ENCODE measurements at regions not wholly inside any gene's neighbourhood (a gene's known extent, or its start where the extent isn't known, plus 50 kb on each side); places are given as distances from the start of the nearest gene placed in this dataset.

GRCh38 chr11:69374110-69374945, 80.4 kb downstream of the MYEOV start:
- DNase-seq, result peak in 3 of 35 experiments; percentile 0 to 23 (median 7)
- peaks cover 0 to 14% of the 10 kb centered on the region in 2 experiments for H3K27me3 ChIP-seq (replicated peaks in 1 of 2; ENCODE audit: control insufficient read depth in 2 of 2, extremely low read depth in 1 of 2, insufficient read depth in 2 of 2, low read length in 1 of 2)
- no peaks in the 10 kb centered on the region for H3K36me3 ChIP-seq (ENCODE audit: control insufficient read depth in 2 of 2, extremely low read depth in 1 of 2, insufficient read depth in 1 of 2, low read length in 1 of 2)
- peaks cover 0 to 6% (median 0%) of the 10 kb centered on the region in 3 donors for H3K4me1 Mint-ChIP-seq
- no peak for ATAC-seq (replicated peaks in 1 of 4)
- H3K9me3 ChIP-seq, result no peaks in the 10 kb centered on the region
- no peaks in the 10 kb centered on the region for H3K4me1 ChIP-seq (ENCODE audit: control insufficient read depth in 1 of 2, extremely low read depth in 1 of 2, insufficient read depth in 2 of 2, low read length in 2 of 2)
- 72% methylated on average over 15 of the region's 22 CpGs for WGBS (ENCODE audit: insufficient coverage)
- no peak overlapping the region for H3K27ac ChIP-seq (ENCODE audit: low read length)
- peaks cover 1 to 8% of the 10 kb centered on the region in 2 donors for H3K27me3 Mint-ChIP-seq
- no peak overlapping the region for H3K4me3 Mint-ChIP-seq
- no peak overlapping the region for H3K4me3 ChIP-seq (ENCODE audit: control insufficient read depth in 1 of 2, extremely low read depth in 1 of 2, low read length in 1 of 2)
- ChIA-PET CTCF (no interaction called here), POLR2A (no interaction called here)
- no peak overlapping the region for H3K27ac Mint-ChIP-seq
- H3K36me3 Mint-ChIP-seq, result peaks cover 4% of the 10 kb centered on the region
- H3K9me3 Mint-ChIP-seq, result no peaks in the 10 kb centered on the region

DNA sequence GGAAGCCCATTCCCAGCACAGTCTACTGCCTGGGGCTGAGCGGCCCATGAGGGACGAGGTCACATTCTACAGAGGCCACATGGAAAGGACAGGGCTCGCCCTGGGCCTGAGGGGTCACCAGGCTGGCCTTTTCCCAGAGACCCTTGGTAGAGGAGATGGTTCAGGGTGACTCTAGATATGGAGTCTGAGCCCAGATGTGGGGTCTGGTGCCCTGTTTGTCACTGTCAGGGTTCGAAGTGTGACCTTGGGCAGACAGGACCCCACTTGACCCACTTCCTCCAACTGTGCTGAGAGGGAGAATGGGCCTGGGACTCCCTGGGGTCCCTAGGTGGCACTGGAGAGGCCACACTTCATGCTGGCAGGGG, 81.0 kb downstream of the MYEOV start:
- 87% methylated on average over 2 of the region's 4 CpGs for WGBS (ENCODE audit: insufficient coverage)
- Histone ChIP-seq H3K36me3 (ENCODE audit: control insufficient read depth in 2 of 2, extremely low read depth in 1 of 2, insufficient read depth in 1 of 2, low read length in 1 of 2) (no peaks in the 10 kb centered on the region), H3K4me3 (ENCODE audit: control insufficient read depth in 1 of 2, extremely low read depth in 1 of 2, low read length in 1 of 2) (no peak overlapping the region), H3K9me3 (no peaks in the 10 kb centered on the region), H3K27me3 (replicated peaks in 1 of 2; ENCODE audit: control insufficient read depth in 2 of 2, extremely low read depth in 1 of 2, insufficient read depth in 2 of 2, low read length in 1 of 2) (peaks cover 0 to 14% of the 10 kb centered on the region in 2 experiments), H3K4me1 (ENCODE audit: control insufficient read depth in 1 of 2, extremely low read depth in 1 of 2, insufficient read depth in 2 of 2, low read length in 2 of 2) (no peaks in the 10 kb centered on the region), H3K27ac (ENCODE audit: low read length) (no peak overlapping the region)
- H3K36me3 Mint-ChIP-seq, result peaks cover under 1% of the 10 kb centered on the region
- ChIA-PET CTCF (no interaction called here), POLR2A (no interaction called here)
- no peak overlapping the region for H3K27ac Mint-ChIP-seq
- peak in 1 of 35 experiments; percentile 0 for DNase-seq
- no peak overlapping the region for H3K4me3 Mint-ChIP-seq
- no peak for ATAC-seq (replicated peaks in 1 of 4)
- H3K9me3 Mint-ChIP-seq, result no peaks in the 10 kb centered on the region
- H3K27me3 Mint-ChIP-seq, result peaks cover 0 to 8% of the 10 kb centered on the region in 2 donors
- peaks cover 0 to 6% (median 0%) of the 10 kb centered on the region in 3 donors for H3K4me1 Mint-ChIP-seq

DNA sequence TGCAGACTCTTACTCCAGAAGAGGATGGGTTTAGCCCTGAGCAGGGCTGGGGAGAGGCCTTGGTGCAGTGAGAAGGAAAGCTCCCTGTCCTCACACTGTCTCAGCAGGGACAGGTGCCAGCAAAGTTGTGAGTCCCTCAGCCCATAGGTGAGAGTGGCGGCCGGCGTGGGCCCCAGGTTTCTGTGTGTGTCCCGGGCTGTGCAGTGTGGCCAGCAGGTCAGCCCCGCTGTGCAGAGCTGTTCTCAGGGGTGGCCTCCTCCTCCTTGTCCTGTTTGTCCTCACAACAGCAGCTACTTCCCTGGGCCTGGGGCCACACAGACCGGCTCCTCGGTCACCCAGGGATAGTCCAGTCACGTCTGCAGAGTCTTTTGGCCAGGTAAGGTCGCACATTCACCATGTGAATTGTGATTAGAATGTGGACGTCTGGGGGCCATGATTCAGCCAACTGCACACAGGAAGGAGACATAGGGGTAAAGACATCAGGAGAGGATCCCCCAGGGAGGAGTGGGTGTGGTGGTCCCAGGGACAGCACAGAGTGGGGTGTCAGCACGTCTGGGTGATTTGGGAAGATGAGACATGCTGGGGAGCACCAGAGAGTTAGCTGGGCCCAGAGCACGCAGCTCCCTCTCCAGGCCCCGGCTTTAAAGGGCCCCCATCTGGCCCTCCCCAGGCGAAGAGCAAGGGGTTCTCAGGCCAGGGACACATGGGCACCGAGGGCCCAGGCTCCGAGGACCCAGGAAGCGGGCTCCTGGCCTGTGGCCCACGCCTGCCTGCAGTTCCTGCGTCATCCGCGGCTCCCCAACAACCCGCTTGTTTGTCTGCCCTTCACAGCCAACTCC, 81.6 kb downstream of the MYEOV start:
- Histone ChIP-seq H3K4me1 (ENCODE audit: control insufficient read depth in 1 of 2, extremely low read depth in 1 of 2, insufficient read depth in 2 of 2, low read length in 2 of 2) (no peaks in the 10 kb centered on the region), H3K36me3 (ENCODE audit: control insufficient read depth in 2 of 2, extremely low read depth in 1 of 2, insufficient read depth in 1 of 2, low read length in 1 of 2) (no peaks in the 10 kb centered on the region), H3K27me3 (replicated peaks in 1 of 2; ENCODE audit: control insufficient read depth in 2 of 2, extremely low read depth in 1 of 2, insufficient read depth in 2 of 2, low read length in 1 of 2) (peaks cover 0 to 14% of the 10 kb centered on the region in 2 experiments), H3K4me3 (ENCODE audit: control insufficient read depth in 1 of 2, extremely low read depth in 1 of 2, low read length in 1 of 2) (no peak overlapping the region), H3K9me3 (no peaks in the 10 kb centered on the region), H3K27ac (ENCODE audit: low read length) (no peak overlapping the region)
- Mint-ChIP-seq H3K27ac (no peak overlapping the region), H3K27me3 (peaks cover 0 to 8% of the 10 kb centered on the region in 2 donors), H3K4me3 (no peak overlapping the region), H3K36me3 (no peaks in the 10 kb centered on the region), H3K9me3 (no peaks in the 10 kb centered on the region), H3K4me1 (peaks cover 0 to 6% (median 0%) of the 10 kb centered on the region in 3 donors)
- POLR2A ChIA-PET, result no interaction called here
- WGBS (ENCODE audit: insufficient coverage), result 88% methylated on average over 22 of the region's 22 CpGs
- CTCF ChIA-PET, result no interaction called here
- ATAC-seq (replicated peaks in 1 of 4), result no peak
- peak in 2 of 35 experiments; percentile 1 to 14 for DNase-seq

- WGBS (ENCODE audit: insufficient coverage), result 90% methylated on average over 10 of the region's 20 CpGs
- Histone ChIP-seq H3K27me3 (replicated peaks in 1 of 2; ENCODE audit: control insufficient read depth in 2 of 2, extremely low read depth in 1 of 2, insufficient read depth in 2 of 2, low read length in 1 of 2) (peaks cover 0 to 14% of the 10 kb centered on the region in 2 experiments), H3K4me1 (ENCODE audit: control insufficient read depth in 1 of 2, extremely low read depth in 1 of 2, insufficient read depth in 2 of 2, low read length in 2 of 2) (no peaks in the 10 kb centered on the region), H3K4me3 (ENCODE audit: control insufficient read depth in 1 of 2, extremely low read depth in 1 of 2, low read length in 1 of 2) (no peak overlapping the region), H3K9me3 (no peaks in the 10 kb centered on the region), H3K27ac (ENCODE audit: low read length) (no peak overlapping the region), H3K36me3 (ENCODE audit: control insufficient read depth in 2 of 2, extremely low read depth in 1 of 2, insufficient read depth in 1 of 2, low read length in 1 of 2) (no peaks in the 10 kb centered on the region)
- Mint-ChIP-seq H3K36me3 (no peaks in the 10 kb centered on the region), H3K27me3 (peaks cover 0 to 8% of the 10 kb centered on the region in 2 donors), H3K4me1 (peaks cover 0 to 8% (median 0%) of the 10 kb centered on the region in 3 donors), H3K27ac (no peak overlapping the region), H3K4me3 (no peak overlapping the region), H3K9me3 (no peaks in the 10 kb centered on the region)
- ATAC-seq (replicated peaks in 1 of 4), result no peak
- peak in 1 of 35 experiments; percentile 15 for DNase-seq
- ChIA-PET POLR2A (no interaction called here), CTCF (no interaction called here)
Measured at GRCh38 chr11:69376155-69377028, 82.4 kb downstream of the MYEOV start.

DNA sequence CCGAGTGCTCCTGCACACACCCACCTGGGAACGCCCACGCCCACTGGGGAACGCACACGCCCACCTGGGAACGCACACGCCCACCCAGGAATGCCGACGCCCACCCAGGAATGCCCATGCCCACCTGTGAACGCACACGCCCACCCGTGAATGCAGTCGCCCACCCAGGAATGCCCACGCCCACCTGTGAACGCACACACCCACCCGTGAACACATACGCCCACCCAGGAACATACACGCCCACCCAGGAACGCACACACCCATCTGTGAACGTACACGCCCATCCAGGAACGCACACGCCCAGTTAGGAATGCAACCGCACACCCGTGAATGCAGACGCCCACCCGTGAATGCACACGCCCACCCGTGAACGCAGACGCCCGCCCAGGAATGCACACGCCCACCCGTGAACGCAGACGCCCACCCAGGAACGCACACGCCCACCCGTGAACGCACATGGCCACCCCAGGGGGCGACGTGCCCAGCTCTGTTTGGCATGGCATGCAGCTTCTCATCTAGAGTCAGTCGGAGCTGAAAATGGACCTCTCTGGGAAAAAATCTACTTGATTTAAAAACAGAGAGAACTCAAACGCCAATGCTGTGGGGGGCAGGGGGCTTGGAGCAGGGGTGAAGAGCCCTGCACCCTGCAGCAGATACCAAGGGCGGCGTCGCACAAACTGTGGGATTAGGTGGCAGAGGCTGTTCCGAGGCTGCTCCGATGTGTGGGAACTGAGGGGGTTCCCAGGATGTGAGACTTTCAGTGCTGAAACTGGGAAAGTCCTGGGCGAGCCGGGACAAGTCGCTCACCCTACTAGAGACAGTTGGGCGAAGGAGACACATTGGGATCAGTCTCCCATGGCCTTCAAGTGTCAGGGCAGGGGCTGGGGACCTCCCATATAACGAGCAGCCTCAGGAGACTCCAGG, 83.3 kb downstream of the MYEOV start:
- H3K27ac Mint-ChIP-seq, result no peak overlapping the region
- DNase-seq (peak in 1 of 35 experiments; percentile 11), ATAC-seq (replicated peaks in 1 of 4) (no peak)
- no peaks in the 10 kb centered on the region for H3K36me3 Mint-ChIP-seq
- Histone ChIP-seq H3K4me1 (ENCODE audit: control insufficient read depth in 1 of 2, extremely low read depth in 1 of 2, insufficient read depth in 2 of 2, low read length in 2 of 2) (no peaks in the 10 kb centered on the region), H3K36me3 (ENCODE audit: control insufficient read depth in 2 of 2, extremely low read depth in 1 of 2, insufficient read depth in 1 of 2, low read length in 1 of 2) (no peaks in the 10 kb centered on the region), H3K4me3 (ENCODE audit: control insufficient read depth in 1 of 2, extremely low read depth in 1 of 2, low read length in 1 of 2) (no peak overlapping the region), H3K9me3 (no peaks in the 10 kb centered on the region), H3K27me3 (replicated peaks in 1 of 2; ENCODE audit: control insufficient read depth in 2 of 2, extremely low read depth in 1 of 2, insufficient read depth in 2 of 2, low read length in 1 of 2) (peaks cover 0 to 14% of the 10 kb centered on the region in 2 experiments), H3K27ac (ENCODE audit: low read length) (no peak overlapping the region)
- H3K4me3 Mint-ChIP-seq, result no peak overlapping the region
- POLR2A ChIA-PET, result no interaction called here
- H3K4me1 Mint-ChIP-seq, result peaks cover 0 to 7% (median 0%) of the 10 kb centered on the region in 3 donors
- no peaks in the 10 kb centered on the region for H3K9me3 Mint-ChIP-seq
- H3K27me3 Mint-ChIP-seq, result peaks cover 0 to 4% of the 10 kb centered on the region in 2 donors
- CTCF ChIA-PET, result no interaction called here
- 86% methylated on average over 48 of the region's 54 CpGs for WGBS (ENCODE audit: insufficient coverage)

Data from T-cell (primary cell).